ENCODE measurements at regions not wholly inside any gene's neighbourhood (a gene's known extent, or its start where the extent isn't known, plus 50 kb on each side); places are given as distances from the start of the nearest gene placed in this dataset.

DNA sequence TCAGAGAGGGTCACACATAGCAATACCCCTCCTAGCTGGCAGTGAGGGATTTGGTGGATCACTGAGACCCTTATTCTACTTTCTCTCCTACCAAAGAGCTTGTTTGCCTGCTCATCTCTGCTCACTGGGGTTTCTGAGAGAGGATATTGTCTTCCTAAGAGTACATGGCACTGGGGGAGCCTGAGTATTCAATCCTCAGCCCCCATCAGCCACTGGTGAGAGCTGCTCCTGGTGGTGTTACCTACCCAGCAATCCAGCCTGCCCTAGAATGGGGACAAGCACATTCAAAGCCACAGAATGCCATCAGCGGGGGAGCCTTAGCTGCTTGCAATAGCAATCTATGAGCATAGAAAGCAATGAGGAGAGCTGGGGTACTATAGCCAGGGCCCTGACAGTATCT, 281.1 kb downstream of the WDR11 start:
- no peak for TF ChIP-seq CHD2 (IDR thresholded peaks at IDR 0.05; ENCODE audit: low read length, partially characterized antibody)
- no peak for TF ChIP-seq EP300 (IDR thresholded peaks at IDR 0.05; ENCODE audit: borderline replicate concordance in 1 of 2, low read depth in 1 of 2, low read length in 1 of 2)
- no peak for TF ChIP-seq TAF1 (IDR thresholded peaks at IDR 0.05; ENCODE audit: borderline replicate concordance, low read depth, low read length)
- TF ChIP-seq, protein P1, sequence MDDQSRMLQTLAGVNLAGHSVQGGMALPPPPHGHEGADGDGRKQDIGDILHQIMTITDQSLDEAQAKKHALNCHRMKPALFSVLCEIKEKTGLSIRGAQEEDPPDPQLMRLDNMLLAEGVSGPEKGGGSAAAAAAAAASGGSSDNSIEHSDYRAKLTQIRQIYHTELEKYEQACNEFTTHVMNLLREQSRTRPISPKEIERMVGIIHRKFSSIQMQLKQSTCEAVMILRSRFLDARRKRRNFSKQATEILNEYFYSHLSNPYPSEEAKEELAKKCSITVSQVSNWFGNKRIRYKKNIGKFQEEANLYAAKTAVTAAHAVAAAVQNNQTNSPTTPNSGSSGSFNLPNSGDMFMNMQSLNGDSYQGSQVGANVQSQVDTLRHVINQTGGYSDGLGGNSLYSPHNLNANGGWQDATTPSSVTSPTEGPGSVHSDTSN (IDR thresholded peaks at IDR 0.05) = no peak

Measured in SK-N-SH (cell line).